Retinal pigment epithelial cell (primary cell): ENCODE measurements at regions not wholly inside any gene's neighbourhood (a gene's known extent, or its start where the extent isn't known, plus 50 kb on each side); places are given as distances from the start of the nearest gene placed in this dataset.

Source experiments
- DNase-seq: peaks from one replicate; pipeline ENCODE4 v3.0.0-alpha.2; 2010; ENCODE audit warnings: low read depth
- H3K4me3 ChIP-seq: 2 replicates; pipeline ENCODE4 v1.5.1; 2011; ENCODE audit warnings: mild to moderate bottlenecking, low read length, control low read depth, moderate library complexity
- CTCF ChIP-seq: conservative IDR thresholded peaks from 2 replicates; pipeline ENCODE4 v1.5.1; 2011; ENCODE audit warnings: low read depth, low read length, control low read depth, inconsistent platforms

- H3K4me3 ChIP-seq: no peak overlapping the region
- no peak for TF ChIP-seq CTCF
Observed at GRCh38 chr5:2523180-2523579, 228.3 kb downstream of the IRX2 start.

GRCh38 chr5:2522372-2522771 is 229.1 kb downstream of the IRX2 start:
- no peak for DNase-seq
- no peak for TF ChIP-seq CTCF
- no peak overlapping the region for H3K4me3 ChIP-seq

More at GRCh38 chr5:2523180-2523579, 228.3 kb downstream of the IRX2 start:
- no peak for DNase-seq

DNA sequence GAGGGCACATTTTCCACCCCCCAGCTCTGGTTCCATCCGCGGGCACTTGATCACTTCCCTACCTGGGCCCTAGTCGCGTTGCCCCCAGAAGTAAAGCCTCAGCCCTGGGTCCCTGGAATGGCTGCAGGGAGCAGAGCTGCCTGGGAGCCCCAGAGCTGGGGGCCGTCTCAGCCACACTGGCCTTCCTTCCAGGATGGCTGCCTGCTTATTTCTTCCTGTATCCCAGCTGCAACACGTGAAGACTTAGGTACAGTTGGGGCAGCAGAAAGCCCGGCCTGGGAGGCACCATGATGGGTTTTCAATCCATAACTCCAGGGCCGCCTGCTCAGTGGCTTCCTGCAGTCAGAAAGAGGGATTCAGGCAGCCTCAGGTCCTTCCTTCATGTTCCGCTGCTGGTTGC is 232.3 kb downstream of the IRX2 start:
- H3K4me3 ChIP-seq: no peak overlapping the region
- DNase-seq: no peak

GRCh38 chr5:2517451-2517850 is 234.0 kb downstream of the IRX2 start:
- TF ChIP-seq CTCF: no peak
- H3K4me3 ChIP-seq: no peak overlapping the region
- no peak for DNase-seq

More for the DNA sequence above, 232.3 kb downstream of the IRX2 start:
- no peak for TF ChIP-seq CTCF

DNA sequence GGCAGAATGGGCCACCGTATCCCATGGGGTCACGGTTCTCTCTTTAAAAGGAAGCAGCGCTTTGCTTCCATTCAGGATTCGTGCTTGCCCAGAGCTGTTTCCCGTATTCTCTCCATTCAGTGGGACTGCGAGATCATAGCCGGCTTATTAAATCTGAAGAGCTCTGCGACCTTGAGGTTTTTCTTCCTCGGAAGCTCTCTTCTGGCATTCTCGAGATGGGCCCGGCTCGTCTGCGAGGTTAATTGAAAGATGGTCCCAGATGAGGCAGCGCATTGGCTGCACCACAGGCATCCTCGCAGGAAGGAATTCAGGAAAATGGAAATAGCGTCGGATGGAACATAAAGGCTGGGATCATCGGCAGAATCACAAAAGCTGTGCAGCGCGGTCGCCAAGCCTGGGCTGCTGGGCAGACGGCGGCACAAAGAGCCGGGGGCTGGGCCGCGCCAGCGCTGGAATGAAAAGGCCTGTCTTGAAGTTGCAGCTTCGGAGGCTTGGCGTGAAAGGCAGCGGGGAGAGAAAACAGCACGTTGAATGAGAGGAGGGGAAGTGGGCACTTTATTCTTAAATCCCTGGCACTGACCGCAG is 236.2 kb downstream of the IRX2 start:
- no peak for TF ChIP-seq CTCF
- no peak for DNase-seq
- H3K4me3 ChIP-seq: no peak overlapping the region

DNA sequence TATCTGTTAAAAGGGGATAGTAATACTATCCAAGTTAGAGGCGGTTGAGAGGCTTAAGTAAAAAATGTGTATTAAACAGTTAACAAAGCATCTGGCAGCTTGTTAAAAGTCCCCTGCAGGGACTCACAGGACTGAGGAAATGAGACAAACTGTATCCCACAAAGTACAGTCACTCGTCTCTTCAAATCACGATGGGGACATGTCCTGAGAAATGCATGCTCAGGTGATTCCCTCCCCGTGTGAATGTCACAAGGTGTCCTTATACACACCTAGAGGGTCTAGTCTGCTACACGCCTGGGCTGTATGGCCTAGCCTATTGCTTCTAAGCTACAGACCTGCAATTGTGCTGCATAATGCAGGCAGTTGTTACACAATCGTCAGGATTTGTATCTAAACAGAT is 237.0 kb downstream of the IRX2 start:
- H3K4me3 ChIP-seq: no peak overlapping the region
- no peak for TF ChIP-seq CTCF
- no peak for DNase-seq

- H3K4me3 ChIP-seq: no peak overlapping the region
- no peak for TF ChIP-seq CTCF
- DNase-seq: no peak
Observed at GRCh38 chr5:2511706-2512105, 239.8 kb downstream of the IRX2 start.
